DOHH2 (cell line): ENCODE measurements at regions not wholly inside any gene's neighbourhood (a gene's known extent, or its start where the extent isn't known, plus 50 kb on each side); places are given as distances from the start of the nearest gene placed in this dataset.

ENCODE experiments used
- CTCF ChIP-seq: fragments of 200-600 bp; sonication (generic); IDR thresholded peaks from one replicate; pipeline ENCODE4 v1.5.1; 2014; ENCODE audit warnings: antibody characterized with exemption, mild to moderate bottlenecking, low read depth, low read length; ENCODE audit not compliant: poor library complexity, severe bottlenecking
- EZH2phosphoT487 ChIP-seq: fragments of 200-600 bp; sonication (generic); IDR thresholded peaks from 2 replicates; pipeline ENCODE4 v1.6.1; 2017; ENCODE audit warnings: borderline replicate concordance, mild to moderate bottlenecking, antibody characterized with exemption, low read length, moderate library complexity, mixed read lengths

DNA sequence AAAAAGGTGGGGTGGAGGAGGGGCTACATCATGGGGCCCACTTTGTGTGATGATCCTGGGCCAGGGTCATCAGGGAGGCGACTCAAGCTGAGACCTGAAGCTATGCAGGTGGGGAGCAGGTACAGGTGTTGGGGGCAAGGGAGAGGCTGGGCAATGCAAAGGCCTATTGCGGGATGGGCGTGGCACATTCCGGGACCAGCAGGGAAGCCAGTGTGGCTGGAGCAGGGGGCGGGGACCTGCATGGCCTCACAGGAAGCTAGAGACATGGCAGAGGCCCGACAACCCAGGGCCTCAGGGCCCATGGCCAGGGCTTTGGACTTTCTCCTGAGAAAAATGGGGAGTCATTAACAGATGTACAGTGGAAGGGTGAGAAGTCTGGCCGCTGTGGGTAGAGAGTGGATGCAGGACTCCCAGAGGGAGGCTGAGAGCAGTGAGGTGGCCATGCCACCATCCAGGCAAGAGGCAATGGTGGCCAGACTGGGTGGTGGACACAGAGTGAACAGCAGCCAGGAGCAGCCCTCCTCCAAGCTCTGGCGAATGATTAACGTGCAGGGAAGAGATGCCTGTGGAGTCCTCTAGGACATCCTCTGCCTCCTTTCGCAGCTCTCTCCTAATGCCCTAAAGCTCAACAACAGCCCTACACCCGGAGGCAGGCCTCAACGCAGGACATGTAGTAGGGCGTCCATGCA, 122.6 kb upstream of the ATP2B2 start:
- TF ChIP-seq CTCF (no peak), EZH2phosphoT487 (no peak)
